ENCODE measurements at regions not wholly inside any gene's neighbourhood (a gene's known extent, or its start where the extent isn't known, plus 50 kb on each side); places are given as distances from the start of the nearest gene placed in this dataset.

DNA sequence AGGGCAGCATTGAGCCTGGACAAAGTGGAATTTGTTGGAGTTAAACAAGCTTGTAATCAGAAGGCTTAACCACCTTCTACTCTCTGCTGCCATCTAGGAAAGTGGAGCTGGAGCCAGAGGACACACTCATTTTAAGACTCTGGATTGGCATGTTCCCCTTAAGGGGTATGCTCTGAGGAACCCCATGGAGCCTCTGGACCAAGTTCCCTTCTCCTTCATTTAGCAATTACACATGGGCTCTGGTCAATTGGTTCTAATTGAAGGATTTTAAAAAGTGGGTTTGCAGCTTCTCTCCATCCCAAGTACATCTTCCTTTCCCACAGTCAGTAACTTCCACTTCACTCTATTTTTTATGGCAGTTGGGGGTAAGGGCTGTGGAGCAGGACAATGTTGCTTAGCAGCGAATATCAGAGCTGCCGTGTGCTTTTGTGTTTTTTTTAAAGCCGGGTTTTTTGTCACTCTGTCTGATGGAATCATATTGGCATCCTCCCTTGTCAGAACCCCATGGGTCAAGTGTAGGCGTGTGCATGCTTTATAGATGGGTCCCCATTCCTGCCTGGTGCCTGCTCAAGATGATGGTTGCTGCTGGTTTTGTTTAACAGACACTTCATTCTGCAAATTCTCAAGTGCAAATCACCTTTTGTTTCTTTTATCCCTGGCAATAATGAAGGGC, 330.7 kb upstream of the ADAMTSL1 start:
- no peak for TF ChIP-seq POLR2AphosphoS5 (IDR thresholded peaks at IDR 0.05)
- TF ChIP-seq POLR2A (IDR thresholded peaks at IDR 0.05): no peak
- TF ChIP-seq, protein P1, sequence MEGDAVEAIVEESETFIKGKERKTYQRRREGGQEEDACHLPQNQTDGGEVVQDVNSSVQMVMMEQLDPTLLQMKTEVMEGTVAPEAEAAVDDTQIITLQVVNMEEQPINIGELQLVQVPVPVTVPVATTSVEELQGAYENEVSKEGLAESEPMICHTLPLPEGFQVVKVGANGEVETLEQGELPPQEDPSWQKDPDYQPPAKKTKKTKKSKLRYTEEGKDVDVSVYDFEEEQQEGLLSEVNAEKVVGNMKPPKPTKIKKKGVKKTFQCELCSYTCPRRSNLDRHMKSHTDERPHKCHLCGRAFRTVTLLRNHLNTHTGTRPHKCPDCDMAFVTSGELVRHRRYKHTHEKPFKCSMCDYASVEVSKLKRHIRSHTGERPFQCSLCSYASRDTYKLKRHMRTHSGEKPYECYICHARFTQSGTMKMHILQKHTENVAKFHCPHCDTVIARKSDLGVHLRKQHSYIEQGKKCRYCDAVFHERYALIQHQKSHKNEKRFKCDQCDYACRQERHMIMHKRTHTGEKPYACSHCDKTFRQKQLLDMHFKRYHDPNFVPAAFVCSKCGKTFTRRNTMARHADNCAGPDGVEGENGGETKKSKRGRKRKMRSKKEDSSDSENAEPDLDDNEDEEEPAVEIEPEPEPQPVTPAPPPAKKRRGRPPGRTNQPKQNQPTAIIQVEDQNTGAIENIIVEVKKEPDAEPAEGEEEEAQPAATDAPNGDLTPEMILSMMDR (IDR thresholded peaks at IDR 0.05): no peak
- H3K4me1 ChIP-seq: no peaks in the 10 kb centered on the region

DNA sequence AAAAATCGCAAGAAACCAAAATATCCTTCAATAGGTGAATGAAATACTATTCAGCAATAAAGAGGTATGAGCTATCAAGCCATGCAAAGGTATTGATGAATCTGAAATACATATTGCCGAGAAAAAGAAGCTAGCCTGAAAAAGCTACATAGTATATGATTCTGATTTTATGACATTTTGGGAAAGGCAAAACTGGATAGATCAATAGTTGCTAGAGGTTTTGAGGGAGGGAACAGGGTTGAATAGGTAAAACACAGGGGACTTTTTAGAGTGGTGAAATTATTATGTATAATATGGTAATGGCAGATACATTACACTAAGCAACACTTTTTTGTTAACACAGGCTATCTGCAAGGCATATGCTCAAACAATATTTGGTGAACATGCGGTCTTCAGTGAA, 327.6 kb upstream of the ADAMTSL1 start:
- Histone ChIP-seq H3K4me1 (no peaks in the 10 kb centered on the region), H3K27ac (no peak overlapping the region), H3K4me3 (no peak overlapping the region), H3K9me3 (no peaks in the 10 kb centered on the region), H3K36me3 (no peaks in the 10 kb centered on the region), H3K27me3 (peaks cover 0 to 3% of the 10 kb centered on the region in 2 donors)
- intact Hi-C loops (cut with DNase I; ENCODE audit: low total_unique reads): no loop called here
- TF ChIP-seq POLR2AphosphoS5 (IDR thresholded peaks at IDR 0.05): no peak
- TF ChIP-seq POLR2A (IDR thresholded peaks at IDR 0.05): no peak
- TF ChIP-seq, protein P1 (IDR thresholded peaks at IDR 0.05): no peak
- no peak for DNase-seq (ENCODE audit: low spot score in 2 of 2)

More for the DNA sequence above, 330.7 kb upstream of the ADAMTSL1 start:
- intact Hi-C loops (cut with DNase I; ENCODE audit: low total_unique reads): no loop called here
- H3K4me3 ChIP-seq: no peak overlapping the region
- H3K27ac ChIP-seq: no peak overlapping the region
- no peaks in the 10 kb centered on the region for H3K36me3 ChIP-seq
- H3K9me3 ChIP-seq: no peaks in the 10 kb centered on the region
- peaks cover 0 to 3% of the 10 kb centered on the region in 2 donors for H3K27me3 ChIP-seq
- DNase-seq (ENCODE audit: low spot score in 2 of 2): no peak

DNA sequence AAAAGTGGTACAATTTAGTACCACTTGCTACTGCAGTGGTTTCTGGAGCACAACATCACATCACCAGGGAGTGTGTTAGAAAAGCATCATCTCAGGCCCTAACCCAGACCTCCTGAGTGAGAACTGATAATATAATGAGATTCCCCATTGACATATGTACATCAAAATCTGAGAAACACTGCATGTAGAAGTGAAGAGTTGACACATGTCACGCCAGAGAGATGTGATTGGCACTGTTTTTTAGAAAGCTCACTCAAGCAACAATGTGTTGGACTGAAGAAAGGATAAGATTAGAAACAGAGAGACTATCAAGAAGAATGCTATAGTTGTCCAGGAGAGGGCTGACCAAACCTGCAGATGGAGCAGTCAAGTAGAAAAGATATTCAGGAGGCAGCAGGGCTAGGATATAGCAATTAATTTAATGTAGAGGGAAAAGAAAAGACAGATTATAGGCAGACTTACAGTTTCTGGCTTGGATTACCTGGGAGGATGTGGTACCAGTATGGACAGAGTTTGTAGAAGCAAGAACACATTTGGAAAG, 324.4 kb upstream of the ADAMTSL1 start:
- no peak overlapping the region for H3K4me3 ChIP-seq
- H3K36me3 ChIP-seq: no peaks in the 10 kb centered on the region
- no peaks in the 10 kb centered on the region for H3K4me1 ChIP-seq
- no peaks in the 10 kb centered on the region for H3K27me3 ChIP-seq
- H3K9me3 ChIP-seq: no peaks in the 10 kb centered on the region
- H3K27ac ChIP-seq: no peak overlapping the region
- DNase-seq (ENCODE audit: low spot score in 2 of 2): no peak
- TF ChIP-seq, protein P1 (IDR thresholded peaks at IDR 0.05): no peak
- TF ChIP-seq POLR2A (IDR thresholded peaks at IDR 0.05): no peak
- TF ChIP-seq POLR2AphosphoS5 (IDR thresholded peaks at IDR 0.05): no peak
- intact Hi-C loops (cut with DNase I; ENCODE audit: low total_unique reads): no loop called here

DNA sequence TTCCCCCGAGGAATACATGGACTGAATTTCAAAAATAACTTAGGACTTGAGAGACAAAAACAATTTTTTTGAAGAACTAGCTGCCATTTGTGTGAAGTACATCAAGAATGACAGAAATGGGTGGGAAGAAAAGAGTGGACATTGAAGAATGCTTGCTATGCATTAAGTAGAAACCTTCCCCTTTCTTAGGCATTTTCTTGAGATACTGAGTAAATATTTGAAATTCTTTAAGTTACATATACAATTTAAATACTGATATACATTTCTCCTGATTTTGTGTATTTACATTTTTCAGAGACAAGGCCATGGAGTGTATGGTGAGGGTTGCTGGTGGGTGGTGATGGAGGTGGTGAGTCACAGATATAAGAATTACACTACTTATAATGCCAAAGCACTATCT, 319.3 kb upstream of the ADAMTSL1 start:
- no peak for DNase-seq (ENCODE audit: low spot score in 2 of 2)
- no peak overlapping the region for H3K4me3 ChIP-seq
- H3K27me3 ChIP-seq: no peaks in the 10 kb centered on the region
- no peaks in the 10 kb centered on the region for H3K9me3 ChIP-seq
- H3K27ac ChIP-seq: no peak overlapping the region
- intact Hi-C loops (cut with DNase I; ENCODE audit: low total_unique reads): no loop called here
- no peaks in the 10 kb centered on the region for H3K36me3 ChIP-seq
- H3K4me1 ChIP-seq: no peaks in the 10 kb centered on the region
- TF ChIP-seq POLR2AphosphoS5 (IDR thresholded peaks at IDR 0.05) (no peak), POLR2A (IDR thresholded peaks at IDR 0.05) (no peak)
- TF ChIP-seq, protein P1 (IDR thresholded peaks at IDR 0.05): no peak

DNA sequence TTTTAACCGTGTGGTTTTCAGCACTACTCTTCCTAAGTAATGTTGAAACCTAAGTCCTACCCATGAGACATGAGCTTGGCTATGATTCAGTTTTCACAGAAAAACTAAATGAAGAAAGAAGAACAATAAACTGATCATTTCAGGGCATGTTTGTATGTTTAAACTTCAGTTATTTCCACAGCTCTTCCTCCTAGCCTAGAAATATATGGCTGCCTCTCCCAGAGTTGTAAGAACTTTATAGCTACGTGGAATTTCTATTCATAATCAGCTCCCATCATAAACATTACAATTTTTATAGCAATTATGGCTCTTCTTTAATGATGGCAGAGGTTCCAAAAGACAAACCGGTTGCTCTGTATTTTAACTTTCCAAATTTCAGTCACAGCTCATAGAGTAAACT, 314.7 kb upstream of the ADAMTSL1 start:
- Histone ChIP-seq H3K4me3 (no peak overlapping the region), H3K4me1 (no peaks in the 10 kb centered on the region), H3K27ac (no peak overlapping the region), H3K9me3 (no peaks in the 10 kb centered on the region), H3K36me3 (no peaks in the 10 kb centered on the region), H3K27me3 (no peaks in the 10 kb centered on the region)
- TF ChIP-seq POLR2A (IDR thresholded peaks at IDR 0.05) (no peak), POLR2AphosphoS5 (IDR thresholded peaks at IDR 0.05) (no peak)
- TF ChIP-seq, protein P1 (IDR thresholded peaks at IDR 0.05): no peak
- no peak for DNase-seq (ENCODE audit: low spot score in 2 of 2)
- intact Hi-C loops (cut with DNase I; ENCODE audit: low total_unique reads): no loop called here
